LHCN-M2 (cell line): ENCODE measurements at regions not wholly inside any gene's neighbourhood (a gene's known extent, or its start where the extent isn't known, plus 50 kb on each side); places are given as distances from the start of the nearest gene placed in this dataset.

Experiments
- DNase-seq: peaks from one replicate; pipeline ENCODE4 v3.0.0-alpha.2; 2012; ENCODE audit warnings: low read depth

GRCh38 chr17:79473876-79474440 is 136.9 kb downstream of the RBFOX3 start:
- no peak for DNase-seq

- no peak for DNase-seq
Measured at GRCh38 chr17:79473111-79473875, 137.6 kb downstream of the RBFOX3 start.

- DNase-seq = no peak
Measured at GRCh38 chr17:79470754-79471153, 140.1 kb downstream of the RBFOX3 start.

- no peak for DNase-seq
Measured at GRCh38 chr17:79469646-79470045, 141.2 kb downstream of the RBFOX3 start.

GRCh38 chr17:79468183-79468944 is 142.5 kb downstream of the RBFOX3 start:
- no peak for DNase-seq

GRCh38 chr17:79466562-79467350 is 144.1 kb downstream of the RBFOX3 start:
- DNase-seq = no peak

- no peak for DNase-seq
Measured at GRCh38 chr17:79465681-79466025, 145.2 kb downstream of the RBFOX3 start.

- DNase-seq = no peak
Measured at GRCh38 chr17:79465011-79465680, 145.7 kb downstream of the RBFOX3 start.

GRCh38 chr17:79464318-79465010 is 146.4 kb downstream of the RBFOX3 start:
- no peak for DNase-seq

- DNase-seq = no peak
Measured at GRCh38 chr17:79463421-79464317, 147.2 kb downstream of the RBFOX3 start.

- DNase-seq = peak; percentile 20
Measured at GRCh38 chr17:79461041-79461440, 149.8 kb downstream of the RBFOX3 start.

- no peak for DNase-seq
Measured at GRCh38 chr17:79459846-79460245, 151.0 kb downstream of the RBFOX3 start.

GRCh38 chr17:79459003-79459655 is 151.7 kb downstream of the RBFOX3 start:
- no peak for DNase-seq

- DNase-seq = no peak
Measured at GRCh38 chr17:79458356-79458755, 152.5 kb downstream of the RBFOX3 start.

- no peak for DNase-seq
Measured at GRCh38 chr17:79457889-79458288, 153.0 kb downstream of the RBFOX3 start.

GRCh38 chr17:79457376-79457775 is 153.5 kb downstream of the RBFOX3 start:
- DNase-seq = no peak

- DNase-seq = no peak
Measured at GRCh38 chr17:79455636-79456035, 155.2 kb downstream of the RBFOX3 start.

GRCh38 chr17:79454826-79455225 is 156.0 kb downstream of the RBFOX3 start:
- no peak for DNase-seq

- DNase-seq = no peak
Measured at GRCh38 chr17:79453481-79453880, 157.4 kb downstream of the RBFOX3 start.
